Esophagus squamous epithelium (tissue), 5 donors: ENCODE measurements at regions not wholly inside any gene's neighbourhood (a gene's known extent, or its start where the extent isn't known, plus 50 kb on each side); places are given as distances from the start of the nearest gene placed in this dataset.

ENCODE experiments used
- DNase-seq: peaks from one replicate; lab custom pipeline; 2025; lab: John Stamatoyannopoulos, UW
- H3K27ac ChIP-seq, 4 donors: fragments of 200-600 bp; sonication (generic); one replicate each; pipeline ENCODE4 v1.5.1; 2016 to 2019; ENCODE audit warnings: mild to moderate bottlenecking in 1 of 4
- H3K27me3 ChIP-seq, 4 donors: fragments of 200-600 bp; sonication (generic); 1 replicate in 3 of 4; 2 replicates in 1 of 4; pipeline versions ENCODE4 v1.5.1 to v1.6.0; 2017 to 2021; ENCODE audit warnings: antibody characterized with exemption in 1 of 4
- H3K36me3 ChIP-seq, 3 donors: fragments of 200-600 bp; sonication (generic); one replicate each; pipeline ENCODE4 v1.5.1; 2016 to 2019
- H3K4me1 ChIP-seq, 3 donors: fragments of 200-600 bp; sonication (generic); one replicate each; pipeline ENCODE4 v1.5.1; 2017 to 2019
- H3K4me3 ChIP-seq, 4 donors: fragments of 200-600 bp; sonication (generic); 1 replicate in 3 of 4; 2 replicates in 1 of 4; pipeline ENCODE4 v1.5.1; 2016 to 2019; ENCODE audit warnings: mild to moderate bottlenecking in 2 of 4, moderate library complexity in 1 of 4
- H3K9me3 ChIP-seq, 3 donors: fragments of 200-600 bp; sonication (generic); one replicate each; pipeline ENCODE4 v1.5.1; 2016 to 2019
- CTCF ChIP-seq, 6 experiments: fragments of 450-650 bp in 4 of 6; fragments of 200-600 bp in 2 of 6; sonication (generic) in 2 of 6; IDR thresholded peaks; one replicate each; pipeline ENCODE4 v1.5.1; 2016 to 2019; ENCODE audit warnings: antibody characterized with exemption in 6 of 6, mild to moderate bottlenecking in 4 of 6, moderate library complexity in 4 of 6
- POLR2A ChIP-seq, 4 donors: fragments of 450-650 bp; IDR thresholded peaks; one replicate each; pipeline ENCODE4 v1.6.1; 2017; ENCODE audit warnings: antibody characterized with exemption in 4 of 4, mild to moderate bottlenecking in 4 of 4, moderate library complexity in 3 of 4
- WGBS, 2 donors: methylation state at CpG; one replicate each; pipeline ENCODE4 v1.1.5; 2018; 5-methylcytosine and 5-hydroxymethylcytosine counted together
- intact Hi-C: fragments of 100-400 bp; cut with DNase I; formaldehyde crosslinking; loops from one replicate; pipeline ENCODE4 v1.15.0; 2022
- donor health status: DM: yes; HTN: yes; CAD: no.

GRCh38 chr18:39062426-39062825, 1496.8 kb upstream of the CELF4 start:
- DNase-seq, result no peak
- Histone ChIP-seq H3K4me3 (no peak overlapping the region), H3K27ac (no peak overlapping the region), H3K27me3 (no peaks in the 10 kb centered on the region), H3K4me1 (peaks cover 0 to 7% (median 0%) of the 10 kb centered on the region in 3 donors), H3K36me3 (no peaks in the 10 kb centered on the region), H3K9me3 (no peaks in the 10 kb centered on the region)
- 43 to 56% methylated on average over 1 of the region's 1 CpG for WGBS, 2 donors
- TF ChIP-seq CTCF (IDR thresholded peaks at IDR 0.05), result no peak
- no peak for TF ChIP-seq POLR2A (IDR thresholded peaks at IDR 0.05)
- intact Hi-C loops, result no loop called here

- Histone ChIP-seq H3K27ac (no peak overlapping the region), H3K9me3 (no peaks in the 10 kb centered on the region), H3K4me3 (no peak overlapping the region), H3K4me1 (peaks cover 0 to 8% (median 0%) of the 10 kb centered on the region in 3 donors), H3K27me3 (no peaks in the 10 kb centered on the region), H3K36me3 (no peaks in the 10 kb centered on the region)
- WGBS, 2 donors, result 23 to 33% methylated on average over 6 of the region's 6 CpGs
- intact Hi-C loops, result no loop called here
- no peak for DNase-seq
- TF ChIP-seq CTCF (IDR thresholded peaks at IDR 0.05) (no peak), POLR2A (IDR thresholded peaks at IDR 0.05) (no peak)
These were observed 1492.9 kb upstream of the CELF4 start for GRCh38 chr18:39058386-39059000.

GRCh38 chr18:39057423-39058064, 1491.9 kb upstream of the CELF4 start:
- Histone ChIP-seq H3K4me3 (no peak overlapping the region), H3K36me3 (no peaks in the 10 kb centered on the region), H3K27ac (no peak overlapping the region), H3K27me3 (no peaks in the 10 kb centered on the region), H3K9me3 (no peaks in the 10 kb centered on the region), H3K4me1 (peaks cover 0 to 8% (median 0%) of the 10 kb centered on the region in 3 donors)
- no peak for DNase-seq
- 33 to 40% methylated on average over 3 of the region's 3 CpGs for WGBS, 2 donors
- TF ChIP-seq POLR2A (IDR thresholded peaks at IDR 0.05), result no peak
- no peak for TF ChIP-seq CTCF (IDR thresholded peaks at IDR 0.05)
- intact Hi-C loops, result no loop called here

- Histone ChIP-seq H3K27ac (no peak overlapping the region), H3K4me3 (no peak overlapping the region), H3K9me3 (no peaks in the 10 kb centered on the region), H3K36me3 (no peaks in the 10 kb centered on the region), H3K4me1 (peaks cover 0 to 8% (median 0%) of the 10 kb centered on the region in 3 donors), H3K27me3 (no peaks in the 10 kb centered on the region)
- intact Hi-C loops, result no loop called here
- no peak for DNase-seq
- TF ChIP-seq POLR2A (IDR thresholded peaks at IDR 0.05) (no peak), CTCF (IDR thresholded peaks at IDR 0.05) (no peak)
- WGBS, 2 donors, result 54 to 60% methylated on average over 2 of the region's 2 CpGs
These were observed 1488.0 kb upstream of the CELF4 start for GRCh38 chr18:39053571-39053970.

- Histone ChIP-seq H3K27me3 (no peaks in the 10 kb centered on the region), H3K4me1 (no peaks in the 10 kb centered on the region), H3K9me3 (no peaks in the 10 kb centered on the region), H3K36me3 (no peaks in the 10 kb centered on the region), H3K27ac (no peak overlapping the region), H3K4me3 (no peak overlapping the region)
- TF ChIP-seq POLR2A (IDR thresholded peaks at IDR 0.05), result no peak
- intact Hi-C loops, result no loop called here
- DNase-seq, result no peak
These were observed 1485.4 kb upstream of the CELF4 start for GRCh38 chr18:39051013-39051412.
